NCI-H2081 (cell line): ENCODE measurements at regions not wholly inside any gene's neighbourhood (a gene's known extent, or its start where the extent isn't known, plus 50 kb on each side); places are given as distances from the start of the nearest gene placed in this dataset.
"Not testable (repeated sequence)": the region's sequence is repeated elsewhere in the genome, so short reads cannot be mapped to it uniquely, and the experiment has no call there.

Experiments
- DNase-seq, 2 experiments: peaks; one replicate each; lab custom pipeline; 2025; lab: John Stamatoyannopoulos, UW

DNA sequence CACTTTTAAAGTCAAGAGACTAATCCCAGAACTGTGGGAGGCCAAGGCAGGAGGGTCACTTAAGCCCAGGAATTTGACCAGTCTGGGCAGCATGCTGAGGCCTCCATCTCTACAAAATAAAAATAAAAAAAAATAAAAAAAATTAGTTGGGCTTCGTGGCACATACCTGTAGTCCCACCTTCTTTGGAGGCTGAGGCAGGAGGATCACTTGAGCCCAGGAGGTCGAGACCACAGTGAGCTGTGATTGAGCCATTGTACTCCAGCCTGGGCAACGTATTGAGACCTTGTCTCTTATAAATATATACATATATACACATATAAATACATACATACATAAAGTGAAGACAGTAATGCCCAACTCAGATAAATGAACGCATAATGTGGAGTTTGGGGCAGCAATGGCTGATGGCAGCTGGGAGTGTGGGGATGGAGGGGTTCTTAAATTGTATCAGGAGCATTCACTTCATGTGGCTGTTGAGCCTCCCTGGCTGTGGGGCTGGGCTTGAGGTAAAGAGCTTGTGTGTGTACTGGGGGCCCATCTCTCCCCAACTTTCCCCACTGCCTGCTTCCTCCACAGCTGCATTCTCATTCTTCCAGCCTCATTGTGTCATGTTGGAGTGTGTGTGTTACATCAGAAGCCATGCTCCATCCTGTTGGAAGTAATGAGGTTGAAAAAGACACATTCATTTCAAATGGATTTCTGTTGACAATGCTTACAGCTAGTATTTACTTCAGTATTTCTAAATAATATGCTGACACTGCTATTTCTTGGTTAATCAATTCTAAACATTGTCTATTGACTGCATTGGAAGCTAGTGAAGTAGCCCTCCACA is 96.5 kb upstream of the HS6ST1 start:
- DNase-seq, result no peak

DNA sequence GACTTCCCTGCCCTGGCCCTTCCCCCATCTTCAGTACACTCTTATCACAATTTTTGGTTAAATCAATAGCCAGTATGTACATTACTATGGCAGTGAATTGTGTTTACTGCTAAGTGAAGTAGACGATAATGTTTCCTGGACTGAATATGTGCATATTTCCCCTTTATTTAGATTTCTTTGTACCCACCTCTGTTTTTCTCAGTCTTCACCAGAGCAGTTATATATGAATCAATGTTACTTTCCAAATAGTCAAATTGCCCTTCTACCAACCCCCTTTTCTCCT is 97.1 kb upstream of the HS6ST1 start:
- no peak for DNase-seq

DNA sequence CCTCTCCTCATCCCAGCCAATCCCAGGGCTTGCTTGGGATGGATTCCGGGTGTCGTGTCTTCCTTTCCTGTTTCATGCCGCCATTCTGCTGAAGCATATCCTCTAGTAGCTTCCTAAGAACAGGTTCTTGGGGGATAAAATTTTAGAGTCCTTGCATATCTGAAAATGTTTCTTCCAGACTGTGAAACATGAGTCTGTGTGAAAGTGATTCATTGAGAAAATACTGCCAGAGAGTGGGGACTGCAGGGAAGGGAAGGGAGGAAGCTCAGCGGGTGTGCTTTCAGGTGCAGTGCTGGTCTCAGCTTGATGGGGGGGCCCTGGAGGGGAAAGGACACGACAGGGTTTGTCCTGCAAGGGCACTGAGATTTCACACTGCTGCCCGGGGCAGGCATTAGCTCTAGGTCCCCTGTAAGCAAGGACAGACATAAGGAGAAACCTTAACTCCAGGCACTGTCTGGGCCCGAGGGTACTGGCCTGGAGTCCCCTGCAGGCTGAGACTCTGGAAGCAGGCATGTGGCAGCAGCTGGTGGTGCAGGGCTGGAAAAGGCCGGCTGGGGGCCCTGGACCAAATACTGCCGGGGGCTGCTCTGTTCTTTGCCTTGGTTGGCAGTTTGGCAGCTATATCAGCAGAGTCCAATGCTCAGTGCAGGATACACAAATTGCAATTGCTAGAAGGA is 97.6 kb upstream of the HS6ST1 start:
- no peak for DNase-seq

DNA sequence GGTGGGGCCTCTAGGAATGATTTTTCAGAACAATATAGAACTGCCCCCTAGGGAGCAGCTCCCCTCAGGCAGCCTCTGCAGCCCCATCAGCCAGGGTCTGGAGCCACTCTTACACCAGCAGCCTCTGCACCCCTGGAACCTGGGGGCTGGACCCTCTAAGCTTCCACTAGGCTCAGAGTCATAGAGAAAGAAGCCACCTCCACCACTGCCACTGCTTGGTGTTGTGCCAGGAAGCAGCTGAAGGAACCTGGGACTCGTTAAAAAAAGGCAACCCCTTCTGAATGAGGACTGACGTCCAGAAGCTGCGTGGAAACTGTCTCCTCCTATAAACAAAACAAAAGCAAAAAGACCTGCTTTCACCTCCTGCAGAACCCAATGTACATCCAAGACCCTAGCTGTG is 98.1 kb upstream of the HS6ST1 start:
- DNase-seq, result no peak

DNA sequence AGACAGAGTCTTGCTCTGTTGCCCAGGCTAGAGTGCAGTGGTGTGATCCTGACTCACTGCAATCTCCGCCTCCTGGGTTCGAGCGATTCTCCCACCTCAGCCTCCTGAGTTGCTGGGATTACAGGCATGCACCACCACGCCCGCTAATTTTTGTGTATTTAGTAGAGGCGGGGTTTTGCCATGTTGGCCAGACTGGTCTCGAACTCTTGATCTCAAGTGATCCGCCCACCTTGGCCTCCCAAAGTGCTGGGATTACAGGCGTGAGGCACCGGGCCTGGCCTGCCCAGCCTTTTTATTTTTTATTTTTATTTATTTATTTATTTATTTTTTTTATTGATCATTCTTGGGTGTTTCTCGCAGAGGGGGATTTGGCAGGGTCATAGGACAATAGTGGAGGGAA is 98.6 kb upstream of the HS6ST1 start:
- not testable (repeated sequence) for DNase-seq

DNA sequence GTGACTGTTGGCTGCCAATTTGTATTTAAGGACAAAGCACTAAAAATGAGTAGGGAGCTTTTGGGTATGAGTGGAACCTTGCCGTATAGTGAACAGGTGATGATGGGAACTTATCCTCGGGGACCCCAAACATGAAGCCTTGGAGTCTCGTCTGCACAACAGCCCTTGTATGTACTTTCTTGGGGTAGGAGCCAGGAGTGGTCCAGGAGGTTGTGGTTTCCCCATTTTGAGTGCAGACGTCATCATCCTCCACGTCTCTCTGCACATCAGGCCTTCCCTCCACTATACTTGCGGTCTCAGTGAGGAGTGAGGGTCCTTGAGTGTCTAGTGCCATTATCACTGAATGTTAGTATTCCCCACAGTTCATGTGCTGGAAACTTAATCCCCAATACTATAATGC is 101.5 kb upstream of the HS6ST1 start:
- no peak for DNase-seq

DNA sequence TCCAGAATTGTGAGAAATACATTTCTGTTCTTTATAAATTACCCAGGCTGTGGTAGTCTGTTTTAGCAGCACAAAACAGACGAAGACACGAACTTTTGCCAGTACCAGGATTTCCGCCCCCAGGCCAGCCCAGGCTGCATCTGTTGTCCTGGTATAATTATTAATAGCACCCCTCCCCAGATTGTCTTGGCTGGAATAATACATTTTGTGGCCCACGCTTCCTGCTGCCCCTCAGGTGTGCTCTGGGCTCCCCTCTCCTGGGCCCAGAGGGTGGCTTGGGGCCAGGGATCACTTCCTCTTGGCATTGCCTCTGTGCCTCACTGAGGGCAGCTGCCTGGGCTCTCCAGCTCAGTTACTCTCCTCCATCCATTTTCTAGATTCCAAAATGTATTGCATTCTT is 102.1 kb upstream of the HS6ST1 start:
- DNase-seq, result no peak

DNA sequence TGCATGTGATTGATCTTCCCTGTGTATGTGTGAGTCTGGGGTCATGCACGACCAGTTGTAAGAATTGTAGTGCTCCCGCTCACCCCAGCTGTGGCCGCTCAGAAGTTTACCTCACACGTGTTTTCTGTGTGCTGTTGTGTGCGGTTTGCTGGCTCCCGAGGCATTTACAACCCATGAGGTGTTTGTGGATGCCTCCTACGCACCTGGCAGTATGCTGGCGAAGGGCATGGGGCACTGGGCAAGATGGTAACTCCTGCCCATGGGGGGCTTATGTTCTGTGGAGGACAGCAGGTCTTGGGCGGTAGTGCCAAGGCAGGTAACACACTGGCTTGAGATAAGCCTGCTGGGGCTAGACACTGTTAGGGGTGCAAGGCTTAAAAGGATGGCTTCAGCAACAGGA is 102.6 kb upstream of the HS6ST1 start:
- no peak for DNase-seq

DNA sequence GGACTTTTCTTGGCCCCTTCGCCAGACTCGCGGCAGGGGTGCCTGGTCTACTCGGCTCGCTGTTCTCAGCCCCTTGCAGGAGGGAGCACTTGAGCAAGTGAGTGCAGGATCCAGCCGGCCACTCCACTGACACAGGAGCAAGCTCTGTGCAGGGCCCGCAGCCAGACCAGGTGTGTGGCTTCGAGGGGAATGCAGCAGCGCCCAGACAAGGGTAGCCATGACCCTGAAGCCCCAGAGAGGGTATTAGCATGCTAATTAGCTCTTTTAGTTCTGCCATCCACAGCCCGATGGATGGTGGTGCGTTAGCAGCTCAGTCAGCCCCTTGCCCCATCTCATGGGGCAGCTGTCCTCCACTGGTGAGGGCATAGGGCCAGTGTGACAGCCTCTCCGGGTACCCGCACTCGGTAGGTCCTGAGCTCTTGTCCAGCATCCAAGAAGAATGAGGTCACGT is 103.2 kb upstream of the HS6ST1 start:
- DNase-seq, result no peak

DNA sequence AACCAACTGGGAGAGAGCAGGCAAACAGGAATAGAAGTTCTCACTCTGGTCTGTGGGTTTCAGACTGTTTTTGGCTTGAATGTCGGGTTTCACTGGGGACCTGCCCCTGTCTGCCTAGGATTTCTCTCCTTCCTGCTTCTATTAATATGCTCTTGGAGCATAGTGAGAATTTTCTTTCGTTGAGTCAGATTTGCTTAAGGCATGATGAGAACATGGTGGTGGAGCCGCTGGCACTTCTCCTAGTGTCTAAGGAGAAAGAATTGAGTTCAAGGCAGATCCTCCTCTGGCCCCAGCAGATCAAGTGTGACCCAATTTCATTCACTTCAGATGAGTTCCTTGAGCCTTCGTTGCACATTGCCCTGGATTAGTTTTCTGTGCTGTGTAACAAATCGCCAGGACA is 103.9 kb upstream of the HS6ST1 start:
- no peak for DNase-seq

DNA sequence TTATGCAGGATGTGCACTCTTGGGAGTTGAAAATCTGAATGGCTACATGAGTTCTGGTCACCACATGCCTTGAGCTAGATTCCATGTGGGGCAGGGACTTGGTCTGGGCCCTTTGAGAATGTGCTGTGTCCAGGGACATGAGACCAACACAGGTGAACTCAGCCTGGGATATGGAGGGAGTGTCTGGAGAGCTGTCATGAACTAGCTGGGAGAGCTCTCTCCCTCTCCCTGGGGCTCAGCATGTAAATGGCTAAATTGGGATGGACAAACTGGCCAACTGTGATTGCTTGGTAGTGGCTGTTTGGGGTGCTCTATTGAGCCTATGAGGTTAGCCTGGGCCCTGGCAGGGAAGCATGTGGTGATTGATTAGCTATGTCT is 105.1 kb upstream of the HS6ST1 start:
- DNase-seq, result no peak

DNA sequence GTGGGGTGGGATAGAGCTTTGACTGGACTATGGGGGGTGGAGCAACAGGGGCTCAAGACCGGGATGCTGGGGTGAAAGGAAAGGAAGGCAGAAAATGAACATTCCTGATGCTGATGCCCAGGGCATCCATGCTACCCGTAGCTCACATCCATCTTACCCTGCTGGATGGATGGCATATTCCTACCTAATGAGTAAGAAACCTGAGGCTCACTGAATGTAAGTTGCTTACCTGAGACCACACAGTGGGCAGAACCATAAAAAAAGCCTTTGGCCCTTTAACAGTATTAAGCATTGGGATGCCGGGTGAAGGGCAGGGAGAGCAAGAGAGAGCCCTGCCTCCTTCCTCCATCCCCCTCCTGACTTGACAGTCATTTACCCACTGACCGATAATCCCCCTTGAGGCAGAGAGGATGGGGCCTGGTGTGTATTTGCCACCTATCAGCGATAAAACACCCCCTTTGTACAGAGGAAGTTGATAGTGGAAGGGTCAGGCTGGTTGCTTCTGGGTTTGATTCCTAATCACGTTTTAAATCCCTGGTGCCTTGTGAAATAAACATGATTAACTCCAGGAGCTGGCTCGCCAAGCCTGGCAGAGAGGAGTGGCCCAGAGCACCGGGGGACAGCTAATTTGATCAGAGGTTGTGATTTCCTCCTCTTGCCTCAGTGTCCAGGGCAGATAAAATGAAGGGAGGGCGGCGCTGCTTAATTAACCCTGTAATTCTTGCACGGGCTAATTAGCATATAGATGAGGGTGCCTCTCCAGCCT is 105.9 kb upstream of the HS6ST1 start:
- DNase-seq, result no peak

DNA sequence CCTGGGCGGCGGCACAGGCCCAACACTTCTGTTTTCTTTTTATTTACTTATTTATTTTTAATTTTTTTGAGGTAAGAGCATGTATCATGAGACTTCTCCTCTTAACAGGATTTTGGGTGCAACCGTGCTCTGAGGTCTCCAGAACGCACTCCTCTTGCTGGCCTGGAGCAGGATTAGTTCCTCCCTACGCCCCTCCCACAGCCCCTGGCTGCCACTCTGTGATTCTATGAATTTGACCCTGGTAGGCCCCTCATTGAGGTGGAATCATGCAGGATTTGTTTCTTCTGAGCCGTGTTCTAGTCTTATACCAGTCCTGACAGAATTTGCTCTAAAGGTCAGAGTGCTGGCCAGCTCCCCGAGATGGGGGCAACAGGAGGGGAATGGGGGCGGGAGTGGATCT is 106.5 kb upstream of the HS6ST1 start:
- no peak for DNase-seq

DNA sequence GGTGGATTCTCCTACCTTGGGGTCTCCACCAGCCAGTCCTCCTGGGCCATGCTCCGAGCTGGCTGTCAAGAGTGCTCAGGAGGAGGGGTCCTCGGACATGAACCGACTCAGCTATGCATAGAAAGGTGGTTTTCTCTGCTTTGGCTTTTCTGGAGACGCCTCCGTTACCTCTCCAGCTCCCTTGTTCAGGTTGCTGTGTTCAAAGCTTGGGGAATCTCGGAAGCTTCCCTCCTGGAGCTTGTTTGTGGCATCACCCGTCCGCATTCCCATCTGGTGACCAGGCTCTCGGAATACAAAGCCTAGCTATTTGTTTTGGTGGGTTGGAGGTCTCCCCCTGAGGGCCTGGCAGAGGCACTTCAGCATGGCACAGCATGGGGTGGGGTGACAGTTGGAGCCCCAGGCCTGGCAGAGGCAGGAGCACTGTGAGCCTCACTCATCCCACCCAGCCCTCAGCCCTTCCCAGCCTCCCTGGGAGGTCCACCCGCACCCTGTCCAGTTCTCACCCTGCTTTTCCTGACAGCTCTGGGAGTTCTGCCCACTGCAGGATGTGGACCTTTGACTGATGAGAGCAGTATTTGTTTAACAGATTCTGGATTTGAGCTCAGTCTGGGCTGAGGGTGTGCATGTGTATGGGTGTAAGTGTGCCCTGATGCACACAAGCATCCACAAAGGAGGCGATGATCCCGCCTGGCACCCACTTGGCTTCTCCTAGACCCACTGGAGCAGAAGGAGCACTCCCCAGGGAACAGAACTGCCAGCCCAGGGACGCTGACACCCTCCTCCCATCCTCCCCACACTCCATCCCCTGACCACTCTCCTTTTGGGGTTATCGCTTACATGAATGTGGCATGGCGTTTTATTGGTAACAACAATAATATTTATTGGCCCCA is 107.3 kb upstream of the HS6ST1 start:
- DNase-seq, result no peak

DNA sequence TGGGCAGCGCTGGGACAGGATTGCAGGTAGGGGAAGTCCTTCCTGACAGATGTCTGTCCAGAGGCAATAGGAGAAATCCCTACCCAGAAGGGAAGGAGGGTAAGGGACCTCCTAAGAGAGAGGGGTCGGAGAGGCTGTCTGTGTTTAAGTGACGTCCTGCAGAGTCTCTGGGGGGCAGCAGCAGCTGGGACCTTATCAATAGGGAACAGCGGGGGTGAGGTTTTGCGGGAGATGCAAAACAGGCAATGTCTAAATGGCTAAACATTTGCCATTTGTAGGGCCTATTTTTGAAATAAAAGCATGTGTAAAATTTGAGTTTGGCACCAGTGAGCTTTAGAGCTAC is 108.7 kb upstream of the HS6ST1 start:
- no peak for DNase-seq

DNA sequence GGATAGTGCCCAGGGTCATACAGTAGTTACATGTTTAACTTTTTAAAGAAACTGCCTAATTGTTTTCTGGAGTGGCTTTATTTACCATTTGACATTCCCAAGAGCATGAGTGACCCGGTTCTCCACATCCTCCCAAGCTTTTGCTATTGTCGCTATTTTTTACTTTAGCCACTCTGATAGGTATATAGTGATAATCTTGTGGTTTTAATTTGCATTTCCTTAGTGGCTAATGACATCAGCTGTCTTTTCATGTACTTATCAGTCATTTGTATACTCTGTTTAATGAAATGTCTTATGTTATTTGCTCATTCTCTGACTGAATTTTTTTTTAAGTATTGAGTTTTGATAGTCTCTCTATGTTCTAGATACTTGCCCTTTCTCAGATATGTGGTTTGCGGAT is 109.7 kb upstream of the HS6ST1 start:
- DNase-seq, result no peak

DNA sequence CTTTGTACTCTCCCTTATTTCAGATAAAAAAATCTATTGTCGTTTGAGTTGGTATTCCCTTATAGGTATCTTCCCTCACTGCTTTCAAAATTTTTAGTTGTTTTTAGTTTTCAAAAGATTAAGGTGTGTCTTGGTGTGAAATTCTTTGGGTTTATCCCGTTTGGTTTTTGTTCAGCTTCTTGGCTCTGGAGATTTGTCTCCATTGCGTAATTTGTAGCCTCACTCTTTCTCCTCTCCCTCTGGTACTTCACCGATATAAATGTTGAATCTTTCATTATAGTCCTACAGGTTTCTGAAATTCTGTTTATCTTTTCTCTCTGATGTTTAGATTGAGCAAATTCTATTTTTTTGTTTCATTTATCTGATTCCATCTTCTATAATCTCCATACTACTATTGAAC is 113.8 kb upstream of the HS6ST1 start:
- DNase-seq, result no peak

DNA sequence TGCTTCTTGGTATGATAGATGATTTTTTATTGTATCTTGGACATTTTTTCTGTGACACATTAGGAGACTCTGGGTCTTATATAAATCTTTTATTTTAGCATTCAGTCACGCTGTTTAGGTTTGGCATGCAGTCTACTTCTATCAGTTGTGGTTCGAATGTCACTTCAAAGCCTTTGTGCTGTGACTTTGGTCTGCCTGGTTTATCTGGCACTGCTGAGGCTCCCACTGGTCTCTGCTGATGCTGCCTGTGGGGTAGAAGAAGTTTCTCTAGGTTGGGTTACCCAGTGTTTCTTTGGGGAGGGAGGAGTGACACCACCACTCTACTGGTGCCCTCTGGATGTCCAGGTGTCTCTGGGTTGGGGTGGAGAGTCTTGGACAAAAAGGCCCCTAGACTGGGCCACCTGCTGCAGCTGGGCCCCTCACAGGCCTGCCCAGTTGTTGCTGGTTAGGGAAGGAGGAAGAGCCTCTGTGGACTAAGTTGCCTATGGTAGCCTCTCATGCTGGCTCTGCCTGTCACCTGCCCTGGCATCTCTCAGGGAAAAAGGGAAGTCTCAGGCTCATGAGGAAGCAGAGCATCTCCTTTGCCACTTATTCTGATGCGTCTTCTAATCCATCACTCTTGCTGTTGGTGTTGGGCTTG is 115.4 kb upstream of the HS6ST1 start:
- DNase-seq, result no peak

DNA sequence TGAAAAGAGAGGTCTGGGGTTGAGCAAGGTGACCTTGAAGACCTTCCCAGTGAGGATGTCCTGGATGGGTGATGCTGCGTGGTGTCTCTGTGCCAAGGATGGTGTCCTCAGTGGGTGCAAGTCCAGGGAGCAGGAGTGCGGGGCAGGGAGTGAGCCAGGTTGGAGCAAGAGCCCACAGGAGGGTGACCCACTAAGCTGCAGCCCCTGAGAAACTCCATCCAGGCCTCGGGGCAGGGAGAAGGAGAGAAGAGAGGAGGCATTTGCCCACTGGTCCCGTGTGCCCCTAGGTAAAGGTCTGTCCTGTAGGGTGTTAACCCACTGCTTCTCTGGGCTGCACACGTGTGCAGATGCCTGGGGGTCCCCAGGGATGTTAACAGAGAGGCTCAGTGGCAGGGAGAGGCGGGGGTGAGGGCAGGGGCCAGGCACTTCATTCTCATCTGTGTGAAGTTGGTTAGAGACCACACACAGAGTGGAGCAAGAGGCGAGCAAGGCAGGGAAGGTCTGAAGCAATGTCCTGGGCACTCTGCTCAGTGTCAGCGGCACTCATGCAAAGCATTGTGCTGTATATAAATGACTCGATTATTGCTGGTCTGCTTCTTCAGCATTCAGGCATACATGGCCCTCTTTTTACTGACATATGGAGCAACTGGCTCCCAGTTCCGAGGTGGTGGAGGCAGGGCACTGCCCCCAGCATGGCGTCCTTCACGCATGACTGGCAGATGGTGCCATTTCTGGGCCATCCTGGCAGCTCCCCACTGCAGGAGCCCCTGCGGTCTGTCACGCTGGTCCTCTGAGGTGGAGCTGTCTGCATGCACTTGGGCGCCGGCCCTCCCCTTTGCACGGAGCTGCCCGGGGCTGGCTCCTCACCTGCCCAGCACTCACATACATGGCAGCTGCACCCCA is 117.2 kb upstream of the HS6ST1 start:
- no peak for DNase-seq

DNA sequence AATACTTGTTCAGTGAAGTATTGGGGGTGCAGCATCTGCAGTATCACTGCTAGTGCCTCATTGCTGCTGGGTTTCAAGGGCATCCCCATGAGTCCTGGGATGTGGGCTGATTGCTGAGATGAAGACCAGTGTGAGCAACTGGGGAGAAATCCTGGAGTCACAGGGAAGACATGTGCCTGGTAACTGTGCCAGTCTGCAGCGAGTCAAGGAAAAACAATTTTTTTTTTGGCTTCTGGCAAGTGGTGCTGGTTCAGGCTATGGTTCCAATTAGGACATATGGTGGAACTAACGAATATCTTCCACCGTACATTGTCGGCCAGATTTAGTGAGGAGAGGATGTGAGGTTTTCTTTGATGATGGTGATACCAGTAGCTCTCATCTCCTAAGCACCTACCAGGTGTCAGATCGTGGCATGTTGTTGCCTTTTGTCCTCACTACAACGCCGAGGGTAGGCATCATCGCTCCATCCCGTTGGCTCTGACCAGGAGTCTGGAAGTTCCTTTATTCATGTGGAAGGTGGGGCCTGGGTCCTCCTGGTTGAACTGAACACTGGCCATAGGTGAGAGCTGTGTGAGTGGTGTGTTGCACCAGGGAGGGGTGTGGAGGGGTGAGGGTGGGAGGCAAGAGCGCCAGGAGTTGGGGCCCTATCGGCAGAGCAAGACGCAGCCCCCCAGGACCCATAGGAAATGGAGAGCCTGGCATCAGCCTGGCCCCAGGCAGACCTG is 118.0 kb upstream of the HS6ST1 start:
- no peak for DNase-seq
